H1 (cell line): ENCODE measurements at regions not wholly inside any gene's neighbourhood (a gene's known extent, or its start where the extent isn't known, plus 50 kb on each side); places are given as distances from the start of the nearest gene placed in this dataset.

Experiments
- ATF3 ChIP-seq: IDR thresholded peaks from 2 replicates; pipeline ENCODE4 v1.6.1; 2011; ENCODE audit warnings: low read depth, mild to moderate bottlenecking, low read length; ENCODE audit not compliant: insufficient read depth
- TAF1 ChIP-seq: IDR thresholded peaks from 2 replicates; pipeline ENCODE4 v1.6.1; 2011; ENCODE audit warnings: mild to moderate bottlenecking, low read depth, low read length
- TEAD4 ChIP-seq: IDR thresholded peaks from 2 replicates; pipeline ENCODE4 v1.6.1; 2012; ENCODE audit warnings: low read depth, low read length, inconsistent platforms, mixed read lengths

DNA sequence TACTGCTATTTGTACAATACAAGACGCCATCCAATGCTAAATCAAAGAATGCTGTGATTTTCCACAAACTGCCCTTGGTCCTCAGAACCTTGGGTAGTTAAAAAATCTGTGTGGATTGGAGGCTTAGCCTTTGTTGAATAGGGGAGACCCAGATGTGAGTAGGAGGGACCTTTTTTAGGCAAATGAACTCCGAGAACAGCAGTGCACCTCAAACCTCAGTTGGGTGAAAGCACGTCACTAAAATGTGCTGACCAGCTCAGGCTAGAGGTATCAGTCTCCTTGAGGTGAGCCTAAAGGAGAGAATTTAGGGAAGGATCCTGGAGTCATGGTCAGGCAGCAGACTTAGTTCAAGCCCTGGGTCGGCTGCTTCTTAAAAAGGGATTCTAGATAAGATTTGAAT, 200.7 kb downstream of the SOX2 start (continued):
- TF ChIP-seq ATF3 (no peak), TAF1 (no peak), TEAD4 (no peak)
